ENCODE measurements at regions not wholly inside any gene's neighbourhood (a gene's known extent, or its start where the extent isn't known, plus 50 kb on each side); places are given as distances from the start of the nearest gene placed in this dataset.
"Not testable (repeated sequence)": the region's sequence is repeated elsewhere in the genome, so short reads cannot be mapped to it uniquely, and the experiment has no call there.

- no peak for DNase-seq (ENCODE audit: low read depth in 2 of 2)
Observed at GRCh38 chr5:53160895-53161294, 51.3 kb upstream of the MOCS2 start.

- no peak for DNase-seq (ENCODE audit: low read depth in 2 of 2)
Observed at GRCh38 chr5:53161876-53162275, 52.3 kb upstream of the MOCS2 start.

GRCh38 chr5:53164478-53165165 lies 55.1 kb upstream of the MOCS2 start:
- no peak for DNase-seq (ENCODE audit: low read depth in 2 of 2)

GRCh38 chr5:53165431-53166182 lies 56.0 kb upstream of the MOCS2 start:
- no peak for DNase-seq (ENCODE audit: low read depth in 2 of 2)

GRCh38 chr5:53166183-53166495 lies 56.6 kb upstream of the MOCS2 start:
- DNase-seq (ENCODE audit: low read depth in 2 of 2), result no peak

- DNase-seq (ENCODE audit: low read depth in 2 of 2), result no peak
Observed at GRCh38 chr5:53167836-53168235, 58.3 kb upstream of the MOCS2 start.

- no peak for DNase-seq (ENCODE audit: low read depth in 2 of 2)
Observed at GRCh38 chr5:53169933-53170332, 60.4 kb upstream of the MOCS2 start.

GRCh38 chr5:53170746-53171349 lies 61.3 kb upstream of the MOCS2 start:
- DNase-seq (ENCODE audit: low read depth in 2 of 2), result no peak

GRCh38 chr5:53172073-53172472 lies 62.5 kb upstream of the MOCS2 start:
- not testable (repeated sequence) for DNase-seq (ENCODE audit: low read depth in 2 of 2)

- DNase-seq (ENCODE audit: low read depth in 2 of 2), result no peak
Observed at GRCh38 chr5:53172630-53173029, 63.1 kb upstream of the MOCS2 start.

GRCh38 chr5:53173083-53173482 lies 63.5 kb upstream of the MOCS2 start:
- no peak for DNase-seq (ENCODE audit: low read depth in 2 of 2)

- DNase-seq (ENCODE audit: low read depth in 2 of 2), result no peak
Observed at GRCh38 chr5:53178830-53179229, 69.3 kb upstream of the MOCS2 start.

GRCh38 chr5:53179691-53180090 lies 70.1 kb upstream of the MOCS2 start:
- no peak for DNase-seq (ENCODE audit: low read depth in 2 of 2)

- no peak for DNase-seq (ENCODE audit: low read depth in 2 of 2)
Observed at GRCh38 chr5:53180538-53180937, 71.0 kb upstream of the MOCS2 start.

- no peak for DNase-seq (ENCODE audit: low read depth in 2 of 2)
Observed at GRCh38 chr5:53180991-53181390, 71.4 kb upstream of the MOCS2 start.

- DNase-seq (ENCODE audit: low read depth in 2 of 2), result no peak
Observed at GRCh38 chr5:53183880-53184279, 74.3 kb upstream of the MOCS2 start.

GRCh38 chr5:53191548-53192165 lies 82.1 kb upstream of the MOCS2 start:
- DNase-seq (ENCODE audit: low read depth in 2 of 2), result no peak

GRCh38 chr5:53194086-53194485 lies 84.5 kb upstream of the MOCS2 start:
- DNase-seq (ENCODE audit: low read depth in 2 of 2), result no peak

- no peak for DNase-seq (ENCODE audit: low read depth in 2 of 2)
Observed at GRCh38 chr5:53199882-53200281, 90.3 kb upstream of the MOCS2 start.

GRCh38 chr5:53200306-53200705 lies 90.7 kb upstream of the MOCS2 start:
- no peak for DNase-seq (ENCODE audit: low read depth in 2 of 2)

GRCh38 chr5:53201746-53202145 lies 92.2 kb upstream of the MOCS2 start:
- no peak for DNase-seq (ENCODE audit: low read depth in 2 of 2)

- no peak for DNase-seq (ENCODE audit: low read depth in 2 of 2)
Observed at GRCh38 chr5:53206562-53206961, 97.0 kb upstream of the MOCS2 start.

GRCh38 chr5:53211799-53212198 lies 102.2 kb upstream of the MOCS2 start:
- no peak for DNase-seq (ENCODE audit: low read depth in 2 of 2)

Measured in activated CD4-positive, alpha-beta T cell treated with anti-CD3 and anti-CD28 coated beads for 24 hours (primary cell).